ENCODE measurements at regions not wholly inside any gene's neighbourhood (a gene's known extent, or its start where the extent isn't known, plus 50 kb on each side); places are given as distances from the start of the nearest gene placed in this dataset.
A peak's percentile ranks its signal among the peaks of the same experiment; 100 is the strongest.

DNA sequence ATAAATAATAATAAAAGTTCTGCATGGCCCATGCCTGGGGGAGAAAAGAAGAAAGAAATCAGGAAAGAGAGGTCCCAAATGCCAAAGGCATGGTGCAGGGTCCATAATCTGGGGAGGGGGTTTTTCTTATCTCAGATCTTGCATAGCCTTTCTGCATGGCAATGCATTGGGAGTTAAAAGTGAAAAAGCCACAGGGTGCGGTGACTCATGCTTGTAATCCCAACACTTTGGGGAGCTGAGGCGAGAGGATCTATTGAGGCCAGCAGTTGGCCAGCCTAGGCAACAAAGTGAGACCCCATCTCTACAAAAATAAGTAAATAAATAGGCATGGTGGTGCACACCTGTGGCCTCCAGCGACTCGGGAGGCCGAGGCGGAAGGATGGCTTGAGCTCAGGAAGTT lies 76.8 kb upstream of the GATA2 start:
- H3K4me3 ChIP-seq: no peak overlapping the region
- in situ Hi-C loops (cut with MboI; ENCODE audit: low pct_unique_long_range_greater_than_20kb in 2 of 9, low sequenced_read_pairs in 9 of 9, unreplicated experiment in 9 of 9): loop anchor here in 1 of 9 experiments (25.0 kb wide), 1 partner anchor 407 kb away; the partner anchor contains the start of gene EEFSEC
- no peak overlapping the region for H3K27ac ChIP-seq
- 63 to 100% (median 78%) methylated on average over 1 to 6 of the region's 6 CpGs; no CpG with 5 or more reads in 2 of the 10 experiments for WGBS, 10 experiments
- ATAC-seq (replicated peaks in 6 of 8): no peak
- no peaks in the 10 kb centered on the region for H3K4me1 ChIP-seq (replicated peaks in 1 of 2)

DNA sequence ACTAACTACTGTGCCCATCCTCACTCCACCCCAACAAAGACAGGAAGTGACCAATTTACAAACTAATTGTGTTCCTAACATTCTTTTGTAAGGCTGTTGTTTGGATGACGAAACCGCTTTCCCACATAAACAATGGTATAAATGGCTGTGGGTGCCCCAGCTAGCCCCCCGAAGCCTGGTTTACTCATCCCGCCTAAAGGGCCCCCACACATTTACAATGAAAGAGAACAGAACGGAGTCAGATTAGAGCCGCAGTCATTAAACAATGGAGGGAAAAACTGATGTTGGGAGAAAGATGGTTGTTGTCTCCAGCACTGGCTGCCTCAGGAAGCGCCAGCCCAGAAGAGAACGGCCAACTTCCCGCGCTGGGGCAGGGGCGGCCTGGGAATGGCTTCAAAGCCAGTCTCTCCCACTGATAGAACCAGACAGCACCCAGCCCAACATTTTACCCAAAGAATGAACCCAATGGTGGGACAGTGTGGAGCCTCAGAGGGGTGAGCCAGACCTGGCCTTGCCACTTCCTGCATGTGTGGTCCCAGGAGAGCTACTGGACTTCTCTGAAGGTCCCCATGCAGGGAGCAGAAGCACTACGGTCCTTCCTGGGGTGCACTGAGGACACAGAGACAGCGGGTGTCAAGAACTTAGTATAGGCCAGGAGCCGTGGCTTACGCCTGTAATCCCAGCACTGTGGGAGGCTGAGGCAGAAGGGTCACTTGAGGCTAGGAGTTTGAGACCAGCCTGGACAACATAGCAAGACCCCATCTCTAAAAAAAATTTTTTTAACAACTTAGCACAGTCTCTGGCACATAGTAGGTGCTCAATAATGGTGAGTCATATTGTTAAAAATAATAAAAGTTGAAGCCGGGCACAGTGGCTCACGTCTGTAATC lies 75.8 kb upstream of the GATA2 start:
- ATAC-seq (replicated peaks in 6 of 8): no peak
- Histone ChIP-seq H3K4me1 (replicated peaks in 1 of 2) (no peaks in the 10 kb centered on the region), H3K27ac (no peak overlapping the region), H3K4me3 (no peak overlapping the region)
- in situ Hi-C loops (cut with MboI; ENCODE audit: low pct_unique_long_range_greater_than_20kb in 2 of 9, low sequenced_read_pairs in 9 of 9, unreplicated experiment in 9 of 9): loop anchor here in 1 of 9 experiments (25.0 kb wide), 1 partner anchor 407 kb away; the partner anchor contains the start of gene EEFSEC
- WGBS, 10 experiments: 68 to 100% (median 75%) methylated on average over 1 to 14 of the region's 17 CpGs; no CpG with 5 or more reads in 1 of the 10 experiments

DNA sequence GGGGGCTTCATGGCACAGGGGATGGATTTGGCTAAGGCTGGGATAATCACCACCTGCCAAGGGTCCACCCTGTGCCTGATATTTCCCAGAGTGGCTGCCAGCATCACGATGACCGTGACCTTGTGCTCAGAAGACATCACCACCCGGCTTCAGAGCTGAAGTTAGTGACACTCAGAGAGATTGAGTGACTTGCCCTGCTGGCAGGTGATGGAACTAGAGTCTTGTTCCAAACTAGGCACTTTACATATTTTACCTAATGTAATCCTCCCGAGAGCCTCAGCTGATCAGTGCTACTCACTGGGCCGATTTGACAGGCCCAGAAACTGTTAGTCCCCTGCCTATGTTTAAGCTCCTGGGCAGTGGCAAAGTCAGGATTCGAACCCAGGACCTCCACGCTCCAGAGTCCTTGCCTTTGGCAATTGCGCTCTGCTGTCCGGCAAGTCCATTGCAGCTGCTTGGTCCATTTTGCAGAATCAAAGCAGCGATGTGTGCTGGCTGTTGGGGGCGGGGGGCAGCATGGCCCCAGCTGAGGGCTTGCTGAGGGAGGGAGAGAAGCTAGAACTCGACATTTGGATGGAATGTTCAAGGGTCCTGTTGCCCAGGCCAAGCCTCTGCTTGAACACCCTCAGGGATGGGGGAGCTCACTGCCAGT lies 74.8 kb upstream of the GATA2 start:
- Histone ChIP-seq H3K4me3 (no peak overlapping the region), H3K4me1 (replicated peaks in 1 of 2) (no peaks in the 10 kb centered on the region), H3K27ac (no peak overlapping the region)
- WGBS, 10 experiments: 40 to 100% (median 60%) methylated on average over 1 to 4 of the region's 12 CpGs; no CpG with 5 or more reads in 3 of the 10 experiments
- in situ Hi-C loops (cut with MboI; ENCODE audit: low pct_unique_long_range_greater_than_20kb in 2 of 9, low sequenced_read_pairs in 9 of 9, unreplicated experiment in 9 of 9): loop anchor here in 1 of 9 experiments (25.0 kb wide), 1 partner anchor 406 kb away; the partner anchor contains the start of gene EEFSEC
- peak in 3 of 8 experiments; percentile 16 to 44 (median 28) for ATAC-seq (replicated peaks in 6 of 8)

DNA sequence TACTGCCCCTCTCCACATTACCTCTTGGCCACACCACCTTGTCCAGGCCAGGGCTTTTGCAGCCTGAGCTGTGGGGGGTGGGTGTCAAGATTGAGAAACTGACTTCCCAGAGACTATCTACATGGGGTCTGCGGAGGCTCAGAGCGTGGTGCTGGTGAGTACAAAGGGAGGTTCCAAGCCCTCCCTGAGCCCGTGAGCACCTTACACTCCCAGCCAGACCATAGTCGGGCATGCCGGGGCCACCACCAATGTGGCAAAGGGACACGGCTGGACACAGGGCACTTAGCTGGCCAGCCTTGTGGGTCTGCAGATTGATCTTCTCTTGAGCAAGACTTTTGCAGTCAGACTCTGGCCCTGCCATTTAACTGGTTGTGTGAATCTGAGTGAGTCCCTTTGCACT lies 74.1 kb upstream of the GATA2 start:
- in situ Hi-C loops (cut with MboI; ENCODE audit: low pct_unique_long_range_greater_than_20kb in 2 of 9, low sequenced_read_pairs in 9 of 9, unreplicated experiment in 9 of 9): loop anchor here in 1 of 9 experiments (25.0 kb wide), 1 partner anchor 405 kb away; the partner anchor contains the start of gene EEFSEC
- no peaks in the 10 kb centered on the region for H3K4me1 ChIP-seq (replicated peaks in 1 of 2)
- no peak for ATAC-seq (replicated peaks in 6 of 8)
- 60 to 92% (median 70%) methylated on average over 1 to 2 of the region's 6 CpGs; no CpG with 5 or more reads in 6 of the 10 experiments for WGBS, 10 experiments
- H3K4me3 ChIP-seq: no peak overlapping the region
- no peak overlapping the region for H3K27ac ChIP-seq

DNA sequence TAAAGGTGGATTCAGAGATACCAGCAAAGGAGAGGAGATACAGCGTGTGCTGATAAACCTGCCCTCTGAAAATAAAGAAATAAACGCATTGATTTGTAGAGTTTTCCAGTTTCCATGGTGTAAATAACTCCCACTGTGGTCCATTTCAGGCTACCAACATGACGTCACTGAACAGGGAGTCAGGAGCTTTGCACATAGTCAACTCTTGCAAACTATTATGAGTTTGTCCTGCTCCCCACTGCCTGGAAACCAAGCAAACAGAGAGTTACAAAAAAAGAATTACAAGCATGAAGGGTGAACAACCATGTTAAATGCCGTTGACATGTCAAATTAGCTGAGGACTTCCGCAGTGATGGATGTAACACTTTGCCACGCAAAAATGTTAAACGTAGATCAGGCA lies 70.4 kb upstream of the GATA2 start:
- Histone ChIP-seq H3K27ac (no peak overlapping the region), H3K4me1 (replicated peaks in 1 of 2) (no peaks in the 10 kb centered on the region), H3K4me3 (no peak overlapping the region)
- 47 to 83% (median 69%) methylated on average over 3 to 7 of the region's 7 CpGs; no CpG with 5 or more reads in 1 of the 10 experiments for WGBS, 10 experiments
- ATAC-seq (replicated peaks in 6 of 8): peak in 3 of 8 experiments; percentile 33 to 88 (median 34)
- in situ Hi-C loops (cut with MboI; ENCODE audit: low pct_unique_long_range_greater_than_20kb in 2 of 9, low sequenced_read_pairs in 9 of 9, unreplicated experiment in 9 of 9): loop anchor here in 1 of 9 experiments (25.0 kb wide), 1 partner anchor 401 kb away; the partner anchor contains the start of gene EEFSEC

DNA sequence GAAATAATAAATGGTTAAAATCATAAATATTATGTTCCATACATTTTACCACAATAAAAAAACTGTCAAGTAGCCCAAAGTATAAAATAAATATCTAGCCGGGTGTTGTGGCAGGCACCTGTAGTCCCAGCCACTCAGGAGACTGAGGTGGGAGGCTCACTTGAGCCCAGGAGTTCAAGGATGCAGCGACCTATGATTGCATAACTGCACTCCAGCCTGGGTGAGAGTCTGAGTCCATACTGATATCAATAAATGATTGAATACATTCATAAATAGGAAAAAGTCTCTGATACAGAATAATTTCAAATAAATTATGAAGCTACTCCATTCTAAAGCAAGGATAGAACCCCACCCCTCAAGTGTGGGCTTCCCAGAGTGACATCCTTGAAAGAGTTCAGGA lies 68.5 kb upstream of the GATA2 start:
- H3K4me3 ChIP-seq: no peak overlapping the region
- H3K4me1 ChIP-seq (replicated peaks in 1 of 2): no peaks in the 10 kb centered on the region
- 33 to 100% (median 78%) methylated on average over 1 to 2 of the region's 2 CpGs; no CpG with 5 or more reads in 2 of the 10 experiments for WGBS, 10 experiments
- in situ Hi-C loops (cut with MboI; ENCODE audit: low pct_unique_long_range_greater_than_20kb in 2 of 9, low sequenced_read_pairs in 9 of 9, unreplicated experiment in 9 of 9): loop anchor here in 1 of 9 experiments (25.0 kb wide), 1 partner anchor 399 kb away; the partner anchor contains the start of gene EEFSEC
- ATAC-seq (replicated peaks in 6 of 8): no peak
- no peak overlapping the region for H3K27ac ChIP-seq

DNA sequence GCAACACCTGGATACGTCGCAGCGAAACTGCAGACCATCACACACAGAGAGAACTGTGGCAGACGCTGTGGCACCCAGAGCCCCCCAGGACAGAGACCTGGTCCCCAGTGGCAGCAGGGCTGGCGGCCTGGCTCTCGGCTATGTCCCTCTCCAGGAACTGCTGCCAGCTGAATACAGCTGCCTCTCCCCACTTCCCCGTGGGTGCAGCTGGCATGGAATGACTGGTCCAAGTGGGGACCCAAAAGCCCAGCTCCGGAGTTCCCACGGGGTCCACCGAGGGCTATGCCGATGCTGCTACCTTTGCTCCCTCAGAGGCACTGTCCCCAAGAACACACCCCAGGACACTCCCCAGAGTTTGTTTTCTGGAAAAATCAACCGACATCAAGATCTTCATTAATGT lies 67.8 kb upstream of the GATA2 start:
- no peaks in the 10 kb centered on the region for H3K4me1 ChIP-seq (replicated peaks in 1 of 2)
- 10 to 97% (median 83%) methylated on average over 2 to 7 of the region's 12 CpGs; no CpG with 5 or more reads in 3 of the 10 experiments for WGBS, 10 experiments
- in situ Hi-C loops (cut with MboI; ENCODE audit: low pct_unique_long_range_greater_than_20kb in 2 of 9, low sequenced_read_pairs in 9 of 9, unreplicated experiment in 9 of 9): loop anchor here in 1 of 9 experiments (25.0 kb wide), 1 partner anchor 398 kb away; the partner anchor contains the start of gene EEFSEC
- H3K27ac ChIP-seq: no peak overlapping the region
- H3K4me3 ChIP-seq: no peak overlapping the region
- ATAC-seq (replicated peaks in 6 of 8): no peak

DNA sequence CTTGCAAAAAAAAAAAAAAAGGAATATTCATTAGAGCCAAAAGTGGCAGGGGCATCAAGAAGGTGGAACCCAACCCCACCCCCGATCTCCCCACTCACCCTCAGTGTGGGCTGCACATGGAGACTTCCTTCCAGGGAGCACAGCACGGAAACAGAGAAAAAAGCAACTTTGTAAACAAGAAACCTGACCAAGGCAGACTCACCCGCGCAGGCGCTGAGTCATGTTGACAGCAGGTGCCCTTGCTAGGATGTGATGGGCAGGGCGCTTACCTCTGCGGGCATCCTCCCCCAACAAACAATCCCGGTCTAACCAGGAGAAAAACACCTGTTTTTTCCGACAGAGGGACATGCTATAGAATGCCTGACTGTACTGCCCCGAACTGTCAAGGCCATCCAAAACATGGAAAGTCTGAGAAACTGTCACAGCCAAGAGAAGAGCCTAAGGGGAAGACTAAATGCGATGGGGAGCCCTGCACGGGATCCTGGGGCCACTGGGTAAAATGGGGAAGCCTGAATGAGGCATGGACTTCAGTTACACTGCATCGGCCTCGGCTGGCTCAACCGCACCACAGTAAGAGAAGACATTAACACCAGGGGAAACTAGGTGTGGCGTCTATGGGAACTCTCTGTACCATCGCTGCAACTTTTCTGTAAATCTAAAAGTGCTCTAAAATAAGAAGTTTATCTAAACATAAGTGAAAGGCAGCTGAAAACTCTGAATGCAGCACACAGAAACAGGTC lies 66.7 kb upstream of the GATA2 start:
- in situ Hi-C loops (cut with MboI; ENCODE audit: low pct_unique_long_range_greater_than_20kb in 2 of 9, low sequenced_read_pairs in 9 of 9, unreplicated experiment in 9 of 9): loop anchor here in 1 of 9 experiments (25.0 kb wide), 1 partner anchor 397 kb away; the partner anchor contains the start of gene EEFSEC
- ATAC-seq (replicated peaks in 6 of 8): peak in 1 of 8 experiments; percentile 21
- WGBS, 10 experiments: 33 to 100% (median 54%) methylated on average over 1 to 14 of the region's 17 CpGs; no CpG with 5 or more reads in 1 of the 10 experiments

DNA sequence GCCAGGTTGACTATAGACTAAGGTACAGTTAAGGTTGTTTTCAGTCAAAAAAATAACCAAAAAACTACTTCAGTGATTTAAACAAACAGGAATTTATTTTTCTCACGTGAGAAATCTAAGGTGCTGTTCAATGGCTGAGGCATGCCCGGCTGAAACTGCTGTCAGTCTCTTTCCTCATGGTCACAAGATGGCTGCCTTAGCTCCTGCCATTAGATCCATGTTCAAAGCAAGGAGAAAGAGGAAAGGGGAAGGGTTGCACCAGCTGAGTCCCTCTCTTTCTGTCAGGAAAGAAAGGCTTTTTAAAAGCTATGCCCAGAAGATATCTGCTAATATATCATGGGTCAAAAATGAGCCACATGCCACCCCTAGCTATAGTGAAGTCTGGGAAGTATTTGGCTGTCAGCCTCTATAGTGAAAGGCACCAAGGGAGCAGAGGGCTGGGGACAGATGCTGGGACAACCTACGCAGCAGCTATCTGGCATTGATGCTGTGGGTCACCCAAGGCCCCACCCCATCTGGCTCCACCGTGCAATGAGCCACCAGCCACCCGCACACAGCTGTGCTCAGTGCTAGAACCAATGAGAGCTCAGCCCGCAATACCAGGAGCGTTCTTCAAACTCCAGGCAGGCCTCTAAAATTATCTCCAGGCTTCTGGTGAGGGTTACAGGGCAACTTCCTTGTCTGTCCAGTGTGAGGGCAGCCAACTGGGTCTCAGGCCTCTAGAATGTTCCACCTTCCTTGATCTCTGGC lies 64.7 kb upstream of the GATA2 start:
- H3K27ac ChIP-seq: no peak overlapping the region
- no peak overlapping the region for H3K4me3 ChIP-seq
- H3K4me1 ChIP-seq (replicated peaks in 1 of 2): no peaks in the 10 kb centered on the region
- in situ Hi-C loops (cut with MboI; ENCODE audit: low pct_unique_long_range_greater_than_20kb in 2 of 9, low sequenced_read_pairs in 9 of 9, unreplicated experiment in 9 of 9): loop anchor here in 1 of 9 experiments (25.0 kb wide), 1 partner anchor 395 kb away; the partner anchor contains the start of gene EEFSEC
- whole genome bisulfite sequencing, 10 experiments: 0 to 82% (median 67%) methylated on average over 1 to 3 of the region's 7 CpGs; no CpG with 5 or more reads in 3 of the 10 experiments
- ATAC-seq (replicated peaks in 6 of 8): no peak

More for the DNA sequence above, 66.7 kb upstream of the GATA2 start:
- Histone ChIP-seq H3K4me1 (replicated peaks in 1 of 2) (no peaks in the 10 kb centered on the region), H3K27ac (no peak overlapping the region), H3K4me3 (no peak overlapping the region)

DNA sequence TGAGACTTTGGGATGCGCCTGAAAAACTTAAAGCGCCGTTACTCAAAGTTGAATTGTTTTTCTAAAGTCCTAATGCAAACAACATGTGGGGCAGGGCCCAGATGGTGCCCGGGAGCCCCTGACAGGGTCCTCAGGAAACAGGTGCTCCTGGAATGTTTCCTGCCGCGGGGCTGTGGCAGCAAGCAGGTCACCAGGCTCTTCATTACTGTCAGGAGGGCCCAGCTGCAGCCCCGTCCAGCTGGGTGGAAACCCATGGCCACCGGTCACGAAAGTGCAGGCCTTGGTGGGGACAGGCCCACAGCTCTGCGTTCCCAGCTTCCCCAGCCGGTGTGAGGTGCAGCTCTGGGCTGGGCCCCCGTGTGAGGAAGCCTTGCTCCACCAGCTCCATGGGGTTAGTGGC lies 63.9 kb upstream of the GATA2 start:
- Histone ChIP-seq H3K4me3 (no peak overlapping the region), H3K4me1 (replicated peaks in 1 of 2) (no peaks in the 10 kb centered on the region), H3K27ac (no peak overlapping the region)
- WGBS, 10 experiments: 60 to 100% (median 60%) methylated on average over 1 to 5 of the region's 12 CpGs; no CpG with 5 or more reads in 5 of the 10 experiments
- ATAC-seq (replicated peaks in 6 of 8): no peak
- in situ Hi-C loops (cut with MboI; ENCODE audit: low pct_unique_long_range_greater_than_20kb in 2 of 9, low sequenced_read_pairs in 9 of 9, unreplicated experiment in 9 of 9): loop anchor here in 1 of 9 experiments (25.0 kb wide), 1 partner anchor 395 kb away; the partner anchor contains the start of gene EEFSEC

DNA sequence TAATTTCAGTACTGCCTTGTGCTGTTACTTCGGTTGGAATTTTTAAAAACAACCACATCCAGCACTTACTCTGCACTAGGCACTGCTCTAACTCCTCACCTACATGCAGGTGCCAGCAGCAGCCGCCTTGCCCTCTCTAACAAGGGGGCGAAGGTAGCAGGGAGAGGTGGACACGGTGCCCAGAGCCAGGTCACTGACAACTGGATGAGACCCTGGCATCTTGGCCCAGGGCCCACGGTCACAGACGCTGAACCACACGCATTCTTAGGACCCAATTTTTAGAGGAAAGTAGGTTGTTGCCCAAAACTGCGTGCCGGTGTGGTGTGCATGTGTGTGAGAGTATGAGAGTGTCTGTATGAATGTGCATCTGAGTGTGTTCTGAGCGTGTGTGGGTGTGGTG lies 63.4 kb upstream of the GATA2 start:
- in situ Hi-C loops (cut with MboI; ENCODE audit: low pct_unique_long_range_greater_than_20kb in 2 of 9, low sequenced_read_pairs in 9 of 9, unreplicated experiment in 9 of 9): loop anchor here in 1 of 9 experiments (25.0 kb wide), 1 partner anchor 394 kb away; the partner anchor contains the start of gene EEFSEC
- peak in 1 of 8 experiments; percentile 44 for ATAC-seq (replicated peaks in 6 of 8)
- 40 to 100% (median 75%) methylated on average over 1 to 6 of the region's 10 CpGs; no CpG with 5 or more reads in 6 of the 10 experiments for WGBS, 10 experiments

More for the DNA sequence above, 63.4 kb upstream of the GATA2 start:
- Histone ChIP-seq H3K4me1 (replicated peaks in 1 of 2) (no peaks in the 10 kb centered on the region), H3K4me3 (no peak overlapping the region), H3K27ac (no peak overlapping the region)

Data from motor neuron (in vitro differentiated cells).